ENCODE measurements at regions not wholly inside any gene's neighbourhood (a gene's known extent, or its start where the extent isn't known, plus 50 kb on each side); places are given as distances from the start of the nearest gene placed in this dataset.

- Histone ChIP-seq H3K9me3 (ENCODE audit: control insufficient read depth, low read length) (no peaks in the 10 kb centered on the region), H3K4me3 (ENCODE audit: extremely low read depth, insufficient read depth, low read length, poor library complexity, severe bottlenecking) (no peak overlapping the region), H3K4me1 (ENCODE audit: control insufficient read depth, insufficient read depth, low read length, poor library complexity, severe bottlenecking) (no peaks in the 10 kb centered on the region), H3K27ac (ENCODE audit: low read depth, low read length, severe bottlenecking) (no peak overlapping the region), H3K36me3 (ENCODE audit: control insufficient read depth, insufficient read depth, low read length) (no peaks in the 10 kb centered on the region)
Measured at GRCh38 chr21:18191139-18191538, 53.5 kb upstream of the CHODL start.

- Histone ChIP-seq H3K27ac (ENCODE audit: low read depth, low read length, severe bottlenecking) (no peak overlapping the region), H3K36me3 (ENCODE audit: control insufficient read depth, insufficient read depth, low read length) (no peaks in the 10 kb centered on the region), H3K4me1 (ENCODE audit: control insufficient read depth, insufficient read depth, low read length, poor library complexity, severe bottlenecking) (no peaks in the 10 kb centered on the region), H3K9me3 (ENCODE audit: control insufficient read depth, low read length) (no peaks in the 10 kb centered on the region), H3K4me3 (ENCODE audit: extremely low read depth, insufficient read depth, low read length, poor library complexity, severe bottlenecking) (no peak overlapping the region)
Measured at GRCh38 chr21:18178509-18178908, 66.1 kb upstream of the CHODL start.

DNA sequence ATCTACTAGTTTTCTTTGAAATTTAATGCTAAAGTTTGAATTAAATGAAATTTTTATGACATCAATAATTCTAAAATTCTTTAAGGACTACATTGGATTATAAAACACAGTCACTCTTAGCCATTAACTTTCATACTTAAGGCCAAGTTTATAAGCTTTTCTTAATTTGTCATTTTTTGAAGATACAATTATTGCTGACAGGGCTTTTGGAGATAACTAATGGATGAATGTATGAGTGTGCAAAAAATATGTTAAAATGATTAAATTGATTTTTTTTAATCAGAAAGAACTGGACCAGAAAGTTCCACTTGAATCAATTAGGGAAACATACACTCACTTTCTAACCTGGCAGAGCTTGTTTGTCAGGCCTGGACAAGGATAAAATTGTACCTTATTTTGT is 70.3 kb upstream of the CHODL start:
- Histone ChIP-seq H3K27ac (ENCODE audit: low read depth, low read length, severe bottlenecking) (no peak overlapping the region), H3K9me3 (ENCODE audit: control insufficient read depth, low read length) (no peaks in the 10 kb centered on the region), H3K36me3 (ENCODE audit: control insufficient read depth, insufficient read depth, low read length) (no peaks in the 10 kb centered on the region), H3K4me3 (ENCODE audit: extremely low read depth, insufficient read depth, low read length, poor library complexity, severe bottlenecking) (no peak overlapping the region), H3K4me1 (ENCODE audit: control insufficient read depth, insufficient read depth, low read length, poor library complexity, severe bottlenecking) (no peaks in the 10 kb centered on the region)

DNA sequence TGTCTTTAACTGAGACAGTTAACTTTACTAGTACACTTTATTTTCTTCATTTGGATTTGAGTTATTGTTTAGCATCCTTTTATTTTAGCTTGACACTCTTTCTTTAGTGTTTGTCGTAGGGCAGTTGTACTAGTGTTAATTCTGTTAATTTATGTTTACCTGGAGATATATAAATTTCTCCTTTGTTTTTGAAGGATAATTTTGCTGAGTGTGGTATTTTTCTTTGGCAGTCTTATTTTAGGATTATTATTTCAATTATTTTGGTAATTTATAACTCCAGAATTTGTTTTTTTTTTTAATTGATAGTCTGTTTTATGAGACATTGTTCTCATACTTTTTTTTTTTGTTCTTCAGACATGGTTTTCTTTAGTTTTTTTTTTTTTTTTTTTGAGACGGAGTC is 73.8 kb upstream of the CHODL start:
- 100% methylated on average over 1 of the region's 2 CpGs; no CpG with 5 or more reads in 1 of the 2 experiments for WGBS, 2 experiments (ENCODE audit: insufficient coverage in 2 of 2)

DNA sequence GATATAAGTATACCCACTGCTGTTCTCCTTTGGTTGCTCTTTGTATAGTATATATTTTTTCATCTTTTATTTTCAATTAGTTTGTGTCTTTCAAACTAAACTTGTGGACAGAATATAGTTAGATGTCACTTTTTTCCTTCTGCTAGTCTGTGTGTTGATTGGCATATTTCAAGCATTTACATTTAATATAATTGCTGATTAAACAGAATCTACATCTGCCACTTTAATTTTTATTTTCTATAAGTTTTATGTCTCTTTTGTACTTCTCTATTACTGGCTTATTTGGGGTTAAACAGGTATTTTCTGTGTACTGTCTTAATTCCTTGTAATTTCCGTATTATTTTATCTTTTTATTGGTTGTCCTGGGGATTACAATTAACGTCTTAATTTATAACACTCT is 74.4 kb upstream of the CHODL start:
- no peak overlapping the region for H3K4me3 ChIP-seq (ENCODE audit: extremely low read depth, insufficient read depth, low read length, poor library complexity, severe bottlenecking)
- H3K36me3 ChIP-seq (ENCODE audit: control insufficient read depth, insufficient read depth, low read length) = no peaks in the 10 kb centered on the region
- WGBS, 2 experiments (ENCODE audit: insufficient coverage in 2 of 2) = no CpG with 5 or more reads among the region's 2 CpGs
- H3K27ac ChIP-seq (ENCODE audit: low read depth, low read length, severe bottlenecking) = no peak overlapping the region
- H3K9me3 ChIP-seq (ENCODE audit: control insufficient read depth, low read length) = no peaks in the 10 kb centered on the region
- H3K4me1 ChIP-seq (ENCODE audit: control insufficient read depth, insufficient read depth, low read length, poor library complexity, severe bottlenecking) = no peaks in the 10 kb centered on the region

More for the DNA sequence above, 73.8 kb upstream of the CHODL start:
- no peak overlapping the region for H3K27ac ChIP-seq (ENCODE audit: low read depth, low read length, severe bottlenecking)
- H3K4me3 ChIP-seq (ENCODE audit: extremely low read depth, insufficient read depth, low read length, poor library complexity, severe bottlenecking) = no peak overlapping the region
- H3K9me3 ChIP-seq (ENCODE audit: control insufficient read depth, low read length) = no peaks in the 10 kb centered on the region
- no peaks in the 10 kb centered on the region for H3K4me1 ChIP-seq (ENCODE audit: control insufficient read depth, insufficient read depth, low read length, poor library complexity, severe bottlenecking)
- H3K36me3 ChIP-seq (ENCODE audit: control insufficient read depth, insufficient read depth, low read length) = no peaks in the 10 kb centered on the region

GRCh38 chr21:18168108-18168507 is 76.5 kb upstream of the CHODL start:
- Histone ChIP-seq H3K4me1 (ENCODE audit: control insufficient read depth, insufficient read depth, low read length, poor library complexity, severe bottlenecking) (no peaks in the 10 kb centered on the region), H3K36me3 (ENCODE audit: control insufficient read depth, insufficient read depth, low read length) (no peaks in the 10 kb centered on the region), H3K27ac (ENCODE audit: low read depth, low read length, severe bottlenecking) (no peak overlapping the region), H3K9me3 (ENCODE audit: control insufficient read depth, low read length) (no peaks in the 10 kb centered on the region), H3K4me3 (ENCODE audit: extremely low read depth, insufficient read depth, low read length, poor library complexity, severe bottlenecking) (no peak overlapping the region)
- WGBS, 2 experiments (ENCODE audit: insufficient coverage in 2 of 2) = 82% methylated on average over 2 of the region's 3 CpGs; no CpG with 5 or more reads in 1 of the 2 experiments

- H3K9me3 ChIP-seq (ENCODE audit: control insufficient read depth, low read length) = no peaks in the 10 kb centered on the region
- no peaks in the 10 kb centered on the region for H3K36me3 ChIP-seq (ENCODE audit: control insufficient read depth, insufficient read depth, low read length)
- no peaks in the 10 kb centered on the region for H3K4me1 ChIP-seq (ENCODE audit: control insufficient read depth, insufficient read depth, low read length, poor library complexity, severe bottlenecking)
- no peak overlapping the region for H3K4me3 ChIP-seq (ENCODE audit: extremely low read depth, insufficient read depth, low read length, poor library complexity, severe bottlenecking)
- WGBS, 2 experiments (ENCODE audit: insufficient coverage in 2 of 2) = 67 to 80% methylated on average over 1 to 2 of the region's 6 CpGs
- H3K27ac ChIP-seq (ENCODE audit: low read depth, low read length, severe bottlenecking) = no peak overlapping the region
Measured at GRCh38 chr21:18164933-18165332, 79.7 kb upstream of the CHODL start.

- no peaks in the 10 kb centered on the region for H3K36me3 ChIP-seq (ENCODE audit: control insufficient read depth, insufficient read depth, low read length)
- H3K27ac ChIP-seq (ENCODE audit: low read depth, low read length, severe bottlenecking) = no peak overlapping the region
- WGBS, 2 experiments (ENCODE audit: insufficient coverage in 2 of 2) = 90 to 100% methylated on average over 1 to 2 of the region's 3 CpGs
- no peak overlapping the region for H3K4me3 ChIP-seq (ENCODE audit: extremely low read depth, insufficient read depth, low read length, poor library complexity, severe bottlenecking)
- H3K4me1 ChIP-seq (ENCODE audit: control insufficient read depth, insufficient read depth, low read length, poor library complexity, severe bottlenecking) = no peaks in the 10 kb centered on the region
- H3K9me3 ChIP-seq (ENCODE audit: control insufficient read depth, low read length) = no peaks in the 10 kb centered on the region
Measured at GRCh38 chr21:18164483-18164882, 80.2 kb upstream of the CHODL start.

- Histone ChIP-seq H3K9me3 (ENCODE audit: control insufficient read depth, low read length) (no peaks in the 10 kb centered on the region), H3K4me3 (ENCODE audit: extremely low read depth, insufficient read depth, low read length, poor library complexity, severe bottlenecking) (no peak overlapping the region), H3K27ac (ENCODE audit: low read depth, low read length, severe bottlenecking) (no peak overlapping the region), H3K36me3 (ENCODE audit: control insufficient read depth, insufficient read depth, low read length) (no peaks in the 10 kb centered on the region), H3K4me1 (ENCODE audit: control insufficient read depth, insufficient read depth, low read length, poor library complexity, severe bottlenecking) (no peaks in the 10 kb centered on the region)
Measured at GRCh38 chr21:18163956-18164355, 80.7 kb upstream of the CHODL start.

DNA sequence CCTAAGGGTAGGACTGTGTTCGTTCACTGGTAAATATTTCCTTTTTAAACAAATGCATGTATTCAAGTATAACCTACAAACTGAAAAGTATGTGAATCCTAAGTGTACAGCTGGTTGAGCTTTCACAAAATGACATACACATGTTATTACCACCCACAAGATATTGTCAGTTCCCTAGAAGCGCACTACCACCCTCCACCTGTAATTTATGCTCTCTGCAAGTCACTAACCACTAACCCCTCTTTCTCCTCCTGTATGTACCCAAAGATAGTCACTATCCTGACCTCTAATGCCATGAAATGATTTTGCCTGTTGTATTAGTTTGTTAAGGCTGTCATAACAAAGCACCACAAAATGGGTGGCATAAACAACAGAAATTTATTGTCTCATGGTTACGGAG is 82.8 kb upstream of the CHODL start:
- no peaks in the 10 kb centered on the region for H3K36me3 ChIP-seq (ENCODE audit: control insufficient read depth, insufficient read depth, low read length)
- peaks cover under 1% of the 10 kb centered on the region for H3K4me1 ChIP-seq (ENCODE audit: control insufficient read depth, insufficient read depth, low read length, poor library complexity, severe bottlenecking)
- no peak overlapping the region for H3K4me3 ChIP-seq (ENCODE audit: extremely low read depth, insufficient read depth, low read length, poor library complexity, severe bottlenecking)
- WGBS, 2 experiments (ENCODE audit: insufficient coverage in 2 of 2) = 91 to 100% methylated on average over 1 to 2 of the region's 3 CpGs
- H3K9me3 ChIP-seq (ENCODE audit: control insufficient read depth, low read length) = no peaks in the 10 kb centered on the region
- H3K27ac ChIP-seq (ENCODE audit: low read depth, low read length, severe bottlenecking) = no peak overlapping the region

DNA sequence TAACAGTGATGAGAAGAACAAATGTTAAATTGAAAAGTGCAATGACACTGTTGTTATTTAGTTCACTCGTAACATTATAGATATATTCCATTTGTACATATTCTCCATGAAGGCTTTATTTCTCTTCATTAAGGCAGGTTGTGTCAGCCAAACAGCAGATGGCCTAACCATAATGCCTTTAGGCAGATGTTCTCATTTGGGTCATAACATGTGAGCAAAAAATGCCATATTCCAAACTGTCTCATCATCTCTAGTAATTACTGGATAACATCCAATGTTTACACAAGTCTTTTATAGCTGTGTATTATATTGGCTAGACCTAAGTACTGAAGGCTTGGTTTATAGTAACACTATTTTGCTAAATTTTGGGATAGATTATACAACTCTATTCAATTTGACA is 87.2 kb upstream of the CHODL start:
- H3K9me3 ChIP-seq (ENCODE audit: control insufficient read depth, low read length) = no peaks in the 10 kb centered on the region
- H3K36me3 ChIP-seq (ENCODE audit: control insufficient read depth, insufficient read depth, low read length) = no peaks in the 10 kb centered on the region
- no peak overlapping the region for H3K27ac ChIP-seq (ENCODE audit: low read depth, low read length, severe bottlenecking)
- peaks cover 13% of the 10 kb centered on the region for H3K4me1 ChIP-seq (ENCODE audit: control insufficient read depth, insufficient read depth, low read length, poor library complexity, severe bottlenecking)
- H3K4me3 ChIP-seq (ENCODE audit: extremely low read depth, insufficient read depth, low read length, poor library complexity, severe bottlenecking) = no peak overlapping the region
- no CpG with 5 or more reads among the region's 1 CpG for WGBS, 2 experiments (ENCODE audit: insufficient coverage in 2 of 2)
